A549 (cell line): ENCODE measurements at regions not wholly inside any gene's neighbourhood (a gene's known extent, or its start where the extent isn't known, plus 50 kb on each side); places are given as distances from the start of the nearest gene placed in this dataset.

ENCODE experiments used
- ATAC-seq, 2 experiments: fragments of 200-7000 bp in 1 of 2; fragments of >200 bp in 1 of 2; cut with Nextera tagmentation in 1 of 2; cut with Tn5 transposase in 1 of 2; 3 replicates each; pipeline versions ENCODE4 v1.8.0 to v1.9.1; 2018 to 2020; ENCODE audit warnings: mild to moderate bottlenecking in 1 of 2, moderate library complexity in 1 of 2
- CTCF ChIA-PET: fragments of 300-600 bp; sonication (Branson Sonifier 250); formaldehyde crosslinking; extraction: SDS; loops from one replicate; lab custom pipeline; 2021; ENCODE audit warnings: antibody characterized with exemption, inconsistent platforms; lab: Yijun Ruan, JAX
- POLR2A ChIA-PET: fragments of 350-600 bp; formaldehyde crosslinking; extraction: SDS; loops from one replicate; lab custom pipeline; 2021; ENCODE audit warnings: antibody characterized with exemption, inconsistent platforms; lab: Yijun Ruan, JAX
- DNase-seq, 2 experiments: peaks; one replicate each; pipeline versions ENCODE4 v3.0.0 to v3.0.0-alpha.2; 2011 to 2016; ENCODE audit warnings: low read depth in 1 of 2, low spot score in 1 of 2
- FAIRE-seq: peaks from 2 replicates; lab custom pipeline; 2011; peaks lifted over from hg19 to GRCh38; lab: Jason Lieb, UNC
- H3K27ac ChIP-seq, 2 experiments: fragments of >200 bp; sonication (Bioruptor Twin); formaldehyde crosslinking; 3 replicates each; pipeline ENCODE4 v1.5.1; 2016 to 2017
- H3K4me1 ChIP-seq: fragments of >200 bp; sonication (Bioruptor Twin); formaldehyde crosslinking; 3 replicates; pipeline ENCODE4 v1.6.1; 2016
- H3K4me2 ChIP-seq: fragments of >200 bp; sonication (Bioruptor Twin); formaldehyde crosslinking; 3 replicates; pipeline ENCODE4 v1.6.1; 2016
- H3K4me3 ChIP-seq: fragments of >200 bp; sonication (Bioruptor Twin); formaldehyde crosslinking; 3 replicates; pipeline ENCODE4 v1.5.1; 2016
- H3K9me3 ChIP-seq: fragments of >200 bp; sonication (Bioruptor Twin); formaldehyde crosslinking; 3 replicates; pipeline ENCODE4 v1.6.1; 2016
- CBX8 ChIP-seq: fragments of 200-600 bp; sonication (generic); IDR thresholded peaks from 2 replicates; pipeline ENCODE4 v1.6.1; 2016
- CEBPB ChIP-seq, 2 experiments: fragments of >200 bp in 1 of 2; sonication (Bioruptor Twin) in 1 of 2; formaldehyde crosslinking in 1 of 2; IDR thresholded peaks; 2 replicates each; pipeline ENCODE4 v1.6.1; 2012 to 2016
- CHD4 ChIP-seq: fragments of 200-600 bp; sonication (generic); IDR thresholded peaks from 2 replicates; pipeline ENCODE4 v1.6.1; 2016; ENCODE audit warnings: antibody characterized with exemption, mild to moderate bottlenecking, borderline replicate concordance
- FOSL2 ChIP-seq, 2 experiments: fragments of 450-650 bp in 1 of 2; fragments of >200 bp in 1 of 2; sonication (Bioruptor Twin) in 1 of 2; formaldehyde crosslinking; IDR thresholded peaks; 2 replicates each; pipeline versions ENCODE4 v1.5.0 to v1.6.1; 2016 to 2020; ENCODE audit warnings: mild to moderate bottlenecking in 1 of 2, moderate library complexity in 1 of 2
- FOXS1 ChIP-seq: fragments of 250-450 bp; sonication (Bioruptor Pico); IDR thresholded peaks from 2 replicates; pipeline ENCODE4 v1.5.0; 2020; ENCODE audit warnings: mild to moderate bottlenecking, moderate library complexity
- GATA3 ChIP-seq: IDR thresholded peaks from 2 replicates; pipeline ENCODE4 v1.6.1; 2012; ENCODE audit warnings: borderline replicate concordance
- HDAC2 ChIP-seq: fragments of 200-600 bp; sonication (generic); IDR thresholded peaks from 2 replicates; pipeline ENCODE4 v1.6.1; 2016
- HOXA7 ChIP-seq: fragments of 250-450 bp; sonication (Bioruptor Pico); IDR thresholded peaks from 2 replicates; pipeline ENCODE4 v1.5.0; 2020; ENCODE audit warnings: mild to moderate bottlenecking, moderate library complexity
- KDM1A ChIP-seq: fragments of 200-600 bp; sonication (generic); IDR thresholded peaks from 2 replicates; pipeline ENCODE4 v1.6.1; 2016; ENCODE audit warnings: low read depth, mild to moderate bottlenecking
- MAFK ChIP-seq: fragments of 450-650 bp; IDR thresholded peaks from 2 replicates; pipeline ENCODE4 v1.6.1; 2014; ENCODE audit not compliant: partially characterized antibody
- MAZ ChIP-seq: fragments of 150-350 bp; IDR thresholded peaks from 2 replicates; pipeline ENCODE4 v1.6.1; 2014; ENCODE audit warnings: antibody characterized with exemption, low read depth, low read length, borderline replicate concordance
- NFE2L2 ChIP-seq: fragments of 150-350 bp; conservative IDR thresholded peaks from 2 replicates; pipeline ENCODE4 v1.6.1; 2014; ENCODE audit warnings: low read length
- RCOR1 ChIP-seq: fragments of 150-350 bp; IDR thresholded peaks from 2 replicates; pipeline ENCODE4 v1.6.1; 2014; ENCODE audit warnings: antibody characterized with exemption, low read length, low read depth
- RFX5 ChIP-seq: fragments of 450-650 bp; IDR thresholded peaks from 2 replicates; pipeline ENCODE4 v1.7.1; 2014; ENCODE audit warnings: antibody characterized with exemption, mild to moderate bottlenecking, moderate library complexity
- SREBF2 ChIP-seq: fragments of 450-650 bp; IDR thresholded peaks from 2 replicates; pipeline ENCODE4 v1.6.1; 2014; ENCODE audit warnings: mild to moderate bottlenecking, moderate library complexity
- TFCP2L1 ChIP-seq: fragments of 250-450 bp; sonication (Bioruptor Pico); IDR thresholded peaks from 2 replicates; pipeline ENCODE4 v1.5.0; 2021; ENCODE audit warnings: mild to moderate bottlenecking
- WGBS: methylation state at CpG from one replicate; pipeline ENCODE4 v1.1.6; 2017; ENCODE audit errors: missing lambda C conversion rate; 5-methylcytosine and 5-hydroxymethylcytosine counted together
- TF ChIP-seq, protein P1 (sequence below): fragments of 250-450 bp; sonication (Bioruptor Pico); IDR thresholded peaks from 2 replicates; pipeline ENCODE4 v1.5.0; 2020; ENCODE audit warnings: low read depth, mild to moderate bottlenecking, moderate library complexity
- TF ChIP-seq, protein P2 (sequence below): fragments of >200 bp; sonication (Bioruptor Twin); formaldehyde crosslinking; IDR thresholded peaks from 3 replicates; pipeline ENCODE4 v1.6.1; 2016
- TF ChIP-seq, protein P3 (sequence below): IDR thresholded peaks from 2 replicates; pipeline ENCODE4 v1.6.1; 2012
- TF ChIP-seq, protein P4 (sequence below): fragments of >200 bp; sonication (Bioruptor Twin); formaldehyde crosslinking; IDR thresholded peaks from 3 replicates; pipeline ENCODE4 v1.5.1; 2016

DNA sequence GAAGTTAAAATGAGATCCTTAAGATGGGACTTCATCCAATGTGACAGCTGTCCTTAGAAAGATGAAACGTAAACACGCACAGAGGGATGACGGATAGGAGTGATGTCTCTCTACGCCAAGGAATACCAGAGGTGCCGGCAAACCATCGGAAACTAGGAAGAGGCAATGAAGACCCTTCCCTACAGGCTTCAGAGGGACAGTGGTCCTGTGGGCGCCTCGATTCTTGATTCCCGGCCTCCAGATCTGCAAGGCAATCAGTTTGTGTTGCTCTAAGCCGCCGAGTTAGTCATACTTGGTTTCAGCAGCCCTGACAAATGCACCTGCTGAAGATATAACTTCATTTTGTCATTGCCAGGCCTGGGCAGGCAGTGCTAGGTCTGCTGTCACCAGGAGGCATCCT is 1455.1 kb downstream of the TBC1D22A start:
- no peak overlapping the region for H3K4me2 ChIP-seq
- FAIRE-seq, result no peak
- no peak for DNase-seq
- no peaks in the 10 kb centered on the region for H3K4me1 ChIP-seq
- H3K27ac ChIP-seq, result no peak overlapping the region
- ChIA-PET CTCF (no interaction called here), POLR2A (no interaction called here)
- H3K9me3 ChIP-seq, result peaks cover 10% of the 10 kb centered on the region; the same call in 1 of the 3 replicates
- TF ChIP-seq HOXA7 (CRISPR knock-in tag) (no peak), MAZ (no peak), FOSL2 (IDR thresholded peaks at IDR 0.05) (no peak), FOSL2 (CRISPR knock-in tag; IDR thresholded peaks at IDR 0.05) (no peak)
- TF ChIP-seq, protein P1, sequence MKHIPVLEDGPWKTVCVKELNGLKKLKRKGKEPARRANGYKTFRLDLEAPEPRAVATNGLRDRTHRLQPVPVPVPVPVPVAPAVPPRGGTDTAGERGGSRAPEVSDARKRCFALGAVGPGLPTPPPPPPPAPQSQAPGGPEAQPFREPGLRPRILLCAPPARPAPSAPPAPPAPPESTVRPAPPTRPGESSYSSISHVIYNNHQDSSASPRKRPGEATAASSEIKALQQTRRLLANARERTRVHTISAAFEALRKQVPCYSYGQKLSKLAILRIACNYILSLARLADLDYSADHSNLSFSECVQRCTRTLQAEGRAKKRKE, result no peak
- 87% methylated on average over 11 of the region's 11 CpGs for WGBS
- ATAC-seq, result no peak
- H3K4me3 ChIP-seq, result no peak overlapping the region

DNA sequence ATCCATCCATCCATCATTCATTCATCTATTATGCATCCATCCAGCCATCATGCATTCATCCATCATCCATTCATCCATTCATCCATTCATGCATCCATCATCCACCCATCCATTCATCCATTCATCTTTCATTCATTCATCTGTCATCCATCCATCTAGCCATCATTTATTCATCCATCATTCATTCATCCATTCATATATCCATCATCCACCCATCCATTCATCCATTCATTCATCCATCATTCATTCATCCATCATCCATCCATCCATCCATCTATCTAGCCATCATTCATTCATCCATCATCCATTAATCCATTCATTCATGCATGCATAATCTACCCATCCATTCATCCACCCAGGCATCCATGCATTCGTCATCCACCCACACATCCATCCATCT is 1450.3 kb downstream of the TBC1D22A start:
- ChIA-PET CTCF (no interaction called here), POLR2A (no interaction called here)
- FAIRE-seq, result no peak
- Histone ChIP-seq H3K4me3 (no peak overlapping the region), H3K9me3 (no peaks in the 10 kb centered on the region), H3K27ac (no peak overlapping the region), H3K4me1 (no peaks in the 10 kb centered on the region), H3K4me2 (no peak overlapping the region)
- WGBS, result 41% methylated on average over 1 of the region's 1 CpG
- no peak for ATAC-seq
- DNase-seq, result no peak
- TF ChIP-seq, protein P2, sequence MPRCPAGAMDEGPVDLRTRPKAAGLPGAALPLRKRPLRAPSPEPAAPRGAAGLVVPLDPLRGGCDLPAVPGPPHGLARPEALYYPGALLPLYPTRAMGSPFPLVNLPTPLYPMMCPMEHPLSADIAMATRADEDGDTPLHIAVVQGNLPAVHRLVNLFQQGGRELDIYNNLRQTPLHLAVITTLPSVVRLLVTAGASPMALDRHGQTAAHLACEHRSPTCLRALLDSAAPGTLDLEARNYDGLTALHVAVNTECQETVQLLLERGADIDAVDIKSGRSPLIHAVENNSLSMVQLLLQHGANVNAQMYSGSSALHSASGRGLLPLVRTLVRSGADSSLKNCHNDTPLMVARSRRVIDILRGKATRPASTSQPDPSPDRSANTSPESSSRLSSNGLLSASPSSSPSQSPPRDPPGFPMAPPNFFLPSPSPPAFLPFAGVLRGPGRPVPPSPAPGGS, result no peak
- TF ChIP-seq GATA3 (no peak), HDAC2 (no peak), FOXS1 (no peak), CEBPB (IDR thresholded peaks at IDR 0.05) (no peak), MAFK (no peak), FOSL2 (IDR thresholded peaks at IDR 0.05) (no peak), FOSL2 (CRISPR knock-in tag; IDR thresholded peaks at IDR 0.05) (no peak), CHD4 (no peak), CBX8 (no peak), TFCP2L1 (CRISPR knock-in tag) (no peak), RCOR1 (no peak), NFE2L2 (no peak), RFX5 (no peak), SREBF2 (no peak), KDM1A (no peak)
- TF ChIP-seq, protein P3, sequence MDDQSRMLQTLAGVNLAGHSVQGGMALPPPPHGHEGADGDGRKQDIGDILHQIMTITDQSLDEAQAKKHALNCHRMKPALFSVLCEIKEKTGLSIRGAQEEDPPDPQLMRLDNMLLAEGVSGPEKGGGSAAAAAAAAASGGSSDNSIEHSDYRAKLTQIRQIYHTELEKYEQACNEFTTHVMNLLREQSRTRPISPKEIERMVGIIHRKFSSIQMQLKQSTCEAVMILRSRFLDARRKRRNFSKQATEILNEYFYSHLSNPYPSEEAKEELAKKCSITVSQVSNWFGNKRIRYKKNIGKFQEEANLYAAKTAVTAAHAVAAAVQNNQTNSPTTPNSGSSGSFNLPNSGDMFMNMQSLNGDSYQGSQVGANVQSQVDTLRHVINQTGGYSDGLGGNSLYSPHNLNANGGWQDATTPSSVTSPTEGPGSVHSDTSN, result no peak
- TF ChIP-seq, protein P4, sequence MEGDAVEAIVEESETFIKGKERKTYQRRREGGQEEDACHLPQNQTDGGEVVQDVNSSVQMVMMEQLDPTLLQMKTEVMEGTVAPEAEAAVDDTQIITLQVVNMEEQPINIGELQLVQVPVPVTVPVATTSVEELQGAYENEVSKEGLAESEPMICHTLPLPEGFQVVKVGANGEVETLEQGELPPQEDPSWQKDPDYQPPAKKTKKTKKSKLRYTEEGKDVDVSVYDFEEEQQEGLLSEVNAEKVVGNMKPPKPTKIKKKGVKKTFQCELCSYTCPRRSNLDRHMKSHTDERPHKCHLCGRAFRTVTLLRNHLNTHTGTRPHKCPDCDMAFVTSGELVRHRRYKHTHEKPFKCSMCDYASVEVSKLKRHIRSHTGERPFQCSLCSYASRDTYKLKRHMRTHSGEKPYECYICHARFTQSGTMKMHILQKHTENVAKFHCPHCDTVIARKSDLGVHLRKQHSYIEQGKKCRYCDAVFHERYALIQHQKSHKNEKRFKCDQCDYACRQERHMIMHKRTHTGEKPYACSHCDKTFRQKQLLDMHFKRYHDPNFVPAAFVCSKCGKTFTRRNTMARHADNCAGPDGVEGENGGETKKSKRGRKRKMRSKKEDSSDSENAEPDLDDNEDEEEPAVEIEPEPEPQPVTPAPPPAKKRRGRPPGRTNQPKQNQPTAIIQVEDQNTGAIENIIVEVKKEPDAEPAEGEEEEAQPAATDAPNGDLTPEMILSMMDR, result no peak
- TF ChIP-seq, protein P1, result no peak
